ENCODE measurements at regions not wholly inside any gene's neighbourhood (a gene's known extent, or its start where the extent isn't known, plus 50 kb on each side); places are given as distances from the start of the nearest gene placed in this dataset.

DNA sequence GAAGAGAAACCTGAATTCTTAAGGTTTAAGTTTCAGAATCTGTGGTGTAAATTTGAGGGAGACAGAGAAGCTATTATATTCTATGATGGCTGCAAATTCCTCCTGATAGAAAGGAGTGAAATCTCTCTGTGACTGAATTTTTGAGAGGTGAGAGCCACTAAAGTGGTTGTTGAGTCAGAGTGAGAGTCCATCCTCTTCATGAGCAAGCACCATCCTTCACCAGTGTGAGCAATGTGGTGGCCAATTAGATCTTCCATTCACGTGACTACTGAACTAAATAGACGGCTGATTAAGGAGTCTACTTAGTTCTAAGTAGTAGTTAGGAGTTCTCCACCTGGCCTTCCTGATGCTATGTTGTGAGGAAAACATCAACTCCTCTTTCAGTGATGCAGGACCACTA, 147.8 kb upstream of the CCNH start:
- no peaks in the 10 kb centered on the region for H3K79me2 ChIP-seq (ENCODE audit: control insufficient read depth, insufficient read depth, low read length)
- no peaks in the 10 kb centered on the region for H3K36me3 ChIP-seq (ENCODE audit: control insufficient read depth, insufficient read depth, low read length)
- no peak overlapping the region for H3K27ac ChIP-seq (ENCODE audit: insufficient read depth, low read length)
- no peaks in the 10 kb centered on the region for H3K27me3 ChIP-seq (ENCODE audit: control insufficient read depth, insufficient read depth, low read length)
- H3K9ac ChIP-seq (ENCODE audit: insufficient read depth, low read length), result no peak overlapping the region
- no peak overlapping the region for H2AFZ ChIP-seq (ENCODE audit: low read length)
- H3K4me2 ChIP-seq (ENCODE audit: extremely low read depth, insufficient read depth, low read length), result no peak overlapping the region
- no peak overlapping the region for H3K4me3 ChIP-seq (replicated peaks in 1 of 4; ENCODE audit: control extremely low read depth in 1 of 4, insufficient read depth in 1 of 4, low read depth in 3 of 4, low read length in 4 of 4)
- no peaks in the 10 kb centered on the region for H3K9me3 ChIP-seq (ENCODE audit: control insufficient read depth, insufficient read depth, low read depth, low read length)
- no peaks in the 10 kb centered on the region for H4K20me1 ChIP-seq (ENCODE audit: control insufficient read depth, extremely low read depth, insufficient read depth, low read length)
- no peaks in the 10 kb centered on the region for H3K4me1 ChIP-seq (ENCODE audit: control insufficient read depth, extremely low read depth, insufficient read depth, low read length)
- no peak for DNase-seq (ENCODE audit: low read depth in 2 of 2)
- TF ChIP-seq EZH2 (IDR thresholded peaks at IDR 0.05; ENCODE audit: low read length, missing control alignments), result no peak
- TF ChIP-seq, protein P1, sequence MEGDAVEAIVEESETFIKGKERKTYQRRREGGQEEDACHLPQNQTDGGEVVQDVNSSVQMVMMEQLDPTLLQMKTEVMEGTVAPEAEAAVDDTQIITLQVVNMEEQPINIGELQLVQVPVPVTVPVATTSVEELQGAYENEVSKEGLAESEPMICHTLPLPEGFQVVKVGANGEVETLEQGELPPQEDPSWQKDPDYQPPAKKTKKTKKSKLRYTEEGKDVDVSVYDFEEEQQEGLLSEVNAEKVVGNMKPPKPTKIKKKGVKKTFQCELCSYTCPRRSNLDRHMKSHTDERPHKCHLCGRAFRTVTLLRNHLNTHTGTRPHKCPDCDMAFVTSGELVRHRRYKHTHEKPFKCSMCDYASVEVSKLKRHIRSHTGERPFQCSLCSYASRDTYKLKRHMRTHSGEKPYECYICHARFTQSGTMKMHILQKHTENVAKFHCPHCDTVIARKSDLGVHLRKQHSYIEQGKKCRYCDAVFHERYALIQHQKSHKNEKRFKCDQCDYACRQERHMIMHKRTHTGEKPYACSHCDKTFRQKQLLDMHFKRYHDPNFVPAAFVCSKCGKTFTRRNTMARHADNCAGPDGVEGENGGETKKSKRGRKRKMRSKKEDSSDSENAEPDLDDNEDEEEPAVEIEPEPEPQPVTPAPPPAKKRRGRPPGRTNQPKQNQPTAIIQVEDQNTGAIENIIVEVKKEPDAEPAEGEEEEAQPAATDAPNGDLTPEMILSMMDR (conservative IDR thresholded peaks at IDR 0.05 in 1 of 2, IDR thresholded peaks at IDR 0.05 in 1 of 2; ENCODE audit: low read depth in 1 of 2, low read length in 2 of 2), result no peak

GRCh38 chr5:87551911-87552310, 139.2 kb upstream of the CCNH start:
- no peaks in the 10 kb centered on the region for H4K20me1 ChIP-seq (ENCODE audit: control insufficient read depth, extremely low read depth, insufficient read depth, low read length)
- H3K27ac ChIP-seq (ENCODE audit: insufficient read depth, low read length), result no peak overlapping the region
- DNase-seq (ENCODE audit: low read depth in 2 of 2), result no peak

DNA sequence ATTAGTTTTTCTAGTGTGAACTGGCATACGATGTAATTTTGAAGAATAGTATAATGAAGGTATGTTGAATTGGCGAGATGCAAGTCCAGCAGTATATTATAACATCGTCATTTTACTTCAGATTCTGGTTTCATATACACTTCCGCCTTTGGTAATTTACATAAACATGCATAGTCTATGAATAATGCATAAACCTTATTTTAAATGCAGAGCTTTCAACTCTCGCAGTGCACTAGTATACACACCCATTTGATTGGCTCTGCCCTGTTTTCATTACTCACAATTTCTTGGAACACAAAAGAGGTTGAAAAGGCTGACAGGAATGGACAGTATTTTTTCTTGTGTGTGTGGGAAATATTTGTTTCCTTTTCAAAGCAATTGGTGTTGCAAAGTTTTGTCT, 128.9 kb upstream of the CCNH start:
- TF ChIP-seq EZH2 (IDR thresholded peaks at IDR 0.05; ENCODE audit: low read length, missing control alignments), result no peak
- TF ChIP-seq, protein P1 (conservative IDR thresholded peaks at IDR 0.05 in 1 of 2, IDR thresholded peaks at IDR 0.05 in 1 of 2; ENCODE audit: low read depth in 1 of 2, low read length in 2 of 2), result no peak
- no peak overlapping the region for H3K9ac ChIP-seq (ENCODE audit: insufficient read depth, low read length)
- H3K27me3 ChIP-seq (ENCODE audit: control insufficient read depth, insufficient read depth, low read length), result no peaks in the 10 kb centered on the region
- no peaks in the 10 kb centered on the region for H4K20me1 ChIP-seq (ENCODE audit: control insufficient read depth, extremely low read depth, insufficient read depth, low read length)
- no peaks in the 10 kb centered on the region for H3K79me2 ChIP-seq (ENCODE audit: control insufficient read depth, insufficient read depth, low read length)
- no peak overlapping the region for H3K4me3 ChIP-seq (replicated peaks in 1 of 4; ENCODE audit: control extremely low read depth in 1 of 4, insufficient read depth in 1 of 4, low read depth in 3 of 4, low read length in 4 of 4)
- no peak overlapping the region for H3K27ac ChIP-seq (ENCODE audit: insufficient read depth, low read length)
- H3K4me2 ChIP-seq (ENCODE audit: extremely low read depth, insufficient read depth, low read length), result no peak overlapping the region
- peak in 1 of 2 donors; percentile 18 for DNase-seq (ENCODE audit: low read depth in 2 of 2)
- H2AFZ ChIP-seq (ENCODE audit: low read length), result no peak overlapping the region
- no peaks in the 10 kb centered on the region for H3K9me3 ChIP-seq (ENCODE audit: control insufficient read depth, insufficient read depth, low read depth, low read length)
- H3K36me3 ChIP-seq (ENCODE audit: control insufficient read depth, insufficient read depth, low read length), result no peaks in the 10 kb centered on the region
- no peaks in the 10 kb centered on the region for H3K4me1 ChIP-seq (ENCODE audit: control insufficient read depth, extremely low read depth, insufficient read depth, low read length)

More at GRCh38 chr5:87551911-87552310, 139.2 kb upstream of the CCNH start:
- no peaks in the 10 kb centered on the region for H3K36me3 ChIP-seq (ENCODE audit: control insufficient read depth, insufficient read depth, low read length)
- no peaks in the 10 kb centered on the region for H3K27me3 ChIP-seq (ENCODE audit: control insufficient read depth, insufficient read depth, low read length)
- no peak overlapping the region for H3K9ac ChIP-seq (ENCODE audit: insufficient read depth, low read length)
- no peak overlapping the region for H2AFZ ChIP-seq (ENCODE audit: low read length)
- TF ChIP-seq, protein P1 (conservative IDR thresholded peaks at IDR 0.05 in 1 of 2, IDR thresholded peaks at IDR 0.05 in 1 of 2; ENCODE audit: low read depth in 1 of 2, low read length in 2 of 2), result no peak
- TF ChIP-seq EZH2 (IDR thresholded peaks at IDR 0.05; ENCODE audit: low read length, missing control alignments), result no peak
- no peaks in the 10 kb centered on the region for H3K79me2 ChIP-seq (ENCODE audit: control insufficient read depth, insufficient read depth, low read length)
- H3K4me1 ChIP-seq (ENCODE audit: control insufficient read depth, extremely low read depth, insufficient read depth, low read length), result no peaks in the 10 kb centered on the region
- H3K4me3 ChIP-seq (replicated peaks in 1 of 4; ENCODE audit: control extremely low read depth in 1 of 4, insufficient read depth in 1 of 4, low read depth in 3 of 4, low read length in 4 of 4), result no peak overlapping the region
- no peaks in the 10 kb centered on the region for H3K9me3 ChIP-seq (ENCODE audit: control insufficient read depth, insufficient read depth, low read depth, low read length)
- H3K4me2 ChIP-seq (ENCODE audit: extremely low read depth, insufficient read depth, low read length), result no peak overlapping the region
